ENCODE measurements at regions not wholly inside any gene's neighbourhood (a gene's known extent, or its start where the extent isn't known, plus 50 kb on each side); places are given as distances from the start of the nearest gene placed in this dataset.
"Not testable (repeated sequence)": the region's sequence is repeated elsewhere in the genome, so short reads cannot be mapped to it uniquely, and the experiment has no call there.

GRCh38 chr4:170256807-170257206 is 167.1 kb upstream of the AADAT start:
- no peak for DNase-seq

DNA sequence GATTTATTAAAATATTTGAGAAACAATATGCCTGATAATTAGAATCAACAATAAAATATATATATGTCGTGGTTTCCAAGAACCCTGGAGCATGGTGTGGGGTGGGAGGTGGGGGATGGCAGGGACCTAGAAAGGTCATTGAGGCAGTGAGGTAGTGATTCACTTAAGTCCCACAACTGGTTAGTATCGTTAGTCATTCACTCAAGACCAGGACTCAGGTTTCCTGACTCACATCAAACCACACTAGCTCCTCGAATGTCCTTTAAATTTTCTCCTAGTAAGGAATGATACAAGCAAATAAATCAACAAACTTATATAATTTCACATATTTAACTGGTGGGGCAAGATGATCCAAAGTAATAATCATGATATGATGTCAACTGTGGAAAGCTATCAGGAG is 158.8 kb upstream of the AADAT start:
- DNase-seq: no peak

DNA sequence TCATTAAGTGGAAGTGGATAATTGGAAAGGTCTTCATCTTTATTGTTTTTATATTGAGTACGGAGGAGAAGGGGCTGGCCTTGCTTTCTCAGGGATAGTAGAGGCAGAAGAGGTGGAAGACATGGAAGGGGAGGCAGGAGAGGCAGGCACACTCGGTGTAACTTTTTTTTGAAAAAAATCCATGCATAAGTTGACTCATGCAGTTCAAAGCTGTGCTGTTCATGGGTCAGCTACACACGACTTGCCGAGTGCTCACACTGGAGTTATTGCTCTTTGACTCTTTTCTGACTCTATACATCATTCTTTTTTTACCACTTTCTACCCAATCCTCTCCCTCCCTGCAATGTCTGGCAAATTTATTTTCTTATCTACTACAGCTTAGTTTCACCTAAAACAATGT is 158.3 kb upstream of the AADAT start:
- DNase-seq: no peak

DNA sequence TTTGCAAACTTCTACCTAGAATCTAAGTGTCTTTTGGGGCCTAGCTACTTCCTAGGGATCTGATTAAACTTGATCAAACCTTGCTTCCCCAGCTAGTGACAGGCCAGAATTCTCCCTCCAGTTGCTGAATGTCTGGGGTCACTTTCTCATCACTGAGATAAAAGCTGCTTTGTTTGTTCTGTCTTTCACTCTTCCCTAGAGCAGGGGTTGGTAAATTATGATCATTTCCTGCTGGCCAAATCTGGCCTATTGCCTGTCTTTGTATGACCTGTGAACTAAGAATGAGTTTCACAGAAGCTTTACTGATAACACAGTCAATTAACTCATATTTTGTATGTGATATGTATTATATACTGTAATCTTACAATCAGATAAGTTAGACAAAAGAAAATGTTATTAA is 157.8 kb upstream of the AADAT start:
- DNase-seq: no peak

DNA sequence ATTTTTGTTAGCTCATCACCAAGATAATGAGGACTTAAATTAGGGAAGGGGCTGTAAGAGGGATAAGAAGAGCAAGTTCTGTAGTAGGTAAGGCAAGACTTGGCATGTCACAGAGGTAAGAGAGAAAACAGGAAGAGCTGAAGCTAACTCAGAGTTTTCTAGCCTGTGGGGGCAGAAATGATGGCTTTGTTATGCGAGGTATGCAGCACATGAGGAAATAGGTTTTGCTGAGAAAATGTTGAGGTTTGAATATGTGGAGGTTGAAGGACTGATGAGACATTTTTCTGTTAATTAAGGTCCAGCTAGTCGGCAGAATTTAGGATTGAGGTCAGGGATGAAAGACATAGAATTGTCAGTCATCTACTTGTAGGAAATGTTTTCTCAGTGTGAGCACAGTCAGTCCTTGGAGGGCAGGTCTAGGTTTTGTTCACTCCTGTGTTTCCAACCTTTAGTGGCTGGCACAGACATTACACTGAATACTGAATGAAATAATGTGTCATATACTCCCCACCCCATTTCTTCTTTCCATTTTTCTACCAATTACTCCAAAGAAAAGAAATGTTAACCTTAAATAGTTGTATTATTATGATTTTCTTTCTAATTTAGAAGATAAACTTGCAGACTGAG is 154.0 kb upstream of the AADAT start:
- peak; percentile 11 for DNase-seq

DNA sequence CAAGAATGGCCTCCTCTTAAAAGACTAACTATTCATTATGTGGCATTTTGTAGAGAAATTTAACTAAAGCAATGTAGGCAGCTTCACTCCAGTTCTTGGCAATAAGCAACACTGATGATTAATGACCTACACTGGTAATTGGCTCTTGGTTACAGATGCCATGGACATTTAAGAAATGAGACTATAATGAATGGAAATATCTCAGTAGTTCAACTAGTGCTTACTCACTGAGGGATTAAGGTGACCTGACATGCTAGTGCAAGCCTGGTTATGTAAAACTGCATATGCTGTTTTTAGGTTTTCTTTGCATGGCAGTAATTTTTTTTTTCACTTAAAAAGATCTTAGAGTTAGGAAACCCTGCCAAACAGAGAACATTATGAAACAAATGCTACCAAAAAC is 152.7 kb upstream of the AADAT start:
- peak; percentile 2 for DNase-seq

DNA sequence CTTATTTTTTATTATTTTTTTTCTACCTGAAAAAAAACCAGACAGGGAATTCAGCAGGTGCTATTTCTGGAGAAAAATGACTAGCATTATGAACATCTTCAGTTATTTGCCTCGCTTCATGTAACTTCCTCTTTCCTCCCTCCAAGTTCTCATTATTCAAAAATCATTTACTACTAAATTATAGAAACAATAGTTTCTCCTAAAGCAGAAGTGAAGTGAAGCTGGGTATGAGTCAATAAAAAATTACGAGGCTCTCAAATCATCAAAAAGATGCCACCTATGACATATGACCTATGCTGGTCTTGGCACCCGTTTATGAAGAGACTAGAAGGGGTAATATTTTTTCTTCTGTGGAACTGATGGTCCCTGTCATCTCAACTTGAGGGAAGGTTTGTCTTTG is 145.0 kb upstream of the AADAT start:
- DNase-seq: no peak

DNA sequence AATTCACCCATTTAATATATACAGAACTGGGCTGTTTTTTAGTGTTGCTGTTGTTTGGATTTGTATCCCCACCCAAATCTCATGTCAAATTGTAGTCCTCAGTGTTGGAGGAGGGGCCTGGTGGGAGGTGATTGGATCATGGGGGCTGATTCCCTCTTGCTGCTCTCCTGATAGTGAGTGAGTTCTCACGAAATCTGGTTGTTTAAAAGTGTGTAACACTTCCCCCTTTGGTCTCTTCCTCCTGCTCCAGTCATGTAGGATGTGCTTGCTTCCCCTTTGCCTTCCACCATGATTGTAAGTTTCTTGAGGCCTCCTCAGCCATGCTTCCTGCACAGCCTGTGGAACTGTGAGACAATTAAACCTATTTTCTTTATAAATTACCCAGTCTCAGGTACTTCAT is 141.6 kb upstream of the AADAT start:
- no peak for DNase-seq

- no peak for DNase-seq
Measured at GRCh38 chr4:170230242-170230641, 140.5 kb upstream of the AADAT start.

DNA sequence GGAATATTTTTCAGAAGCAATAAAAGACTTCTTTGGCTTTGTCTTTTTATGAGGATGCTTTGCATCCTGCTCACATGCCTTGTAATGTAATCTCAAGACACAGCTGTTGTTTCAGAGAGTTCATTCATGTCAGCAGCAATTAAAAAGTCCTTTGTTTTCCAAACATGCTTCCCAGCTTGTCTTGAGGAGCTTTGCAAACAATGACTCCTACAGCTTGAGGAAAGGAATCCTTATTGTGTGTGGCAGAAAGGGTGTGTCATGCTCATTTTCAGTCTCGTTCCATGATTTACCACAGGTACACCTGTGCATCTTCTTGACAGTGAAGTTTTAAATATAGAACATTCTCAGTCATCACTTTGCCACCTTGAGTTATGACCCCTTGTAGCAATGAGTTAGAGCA is 139.2 kb upstream of the AADAT start:
- DNase-seq: no peak

DNA sequence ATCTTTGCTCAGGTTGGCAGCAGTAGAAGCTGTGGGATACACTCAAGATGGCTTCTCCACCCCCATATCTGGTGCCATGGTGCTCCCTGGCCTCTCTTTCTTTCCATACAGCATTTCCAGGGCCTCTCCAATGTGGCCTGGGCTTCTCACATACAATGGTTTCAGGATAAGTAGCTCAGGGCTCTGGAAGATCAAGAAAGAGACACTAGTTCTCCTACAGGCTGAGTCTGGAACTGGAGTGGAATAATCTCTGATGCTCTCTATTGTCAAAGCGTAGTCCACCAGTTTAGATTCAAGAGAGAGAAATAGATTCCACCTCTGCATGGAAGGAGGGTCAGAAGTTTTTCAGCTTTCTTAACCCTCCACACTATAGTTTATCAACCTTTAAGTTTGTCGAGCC is 138.2 kb upstream of the AADAT start:
- no peak for DNase-seq

DNA sequence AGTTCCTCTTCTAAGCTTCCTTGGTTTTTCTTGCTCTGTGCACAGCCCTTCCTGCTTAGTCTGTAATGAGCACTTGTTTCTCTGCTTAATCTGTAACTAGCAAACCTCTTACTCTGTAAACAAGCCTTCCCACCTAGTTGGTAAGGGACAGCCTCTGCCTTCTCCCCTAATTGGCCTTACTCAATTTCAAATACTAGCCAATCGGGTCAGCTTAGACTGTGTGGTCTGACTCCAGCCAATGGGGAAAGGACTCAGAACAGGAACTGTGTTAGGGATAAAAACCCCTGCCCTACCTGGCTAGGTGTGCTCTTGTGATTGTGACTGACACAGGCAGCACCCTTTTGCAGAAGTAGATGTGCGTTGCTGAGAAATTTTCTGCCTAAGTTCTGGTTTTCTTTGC is 136.5 kb upstream of the AADAT start:
- DNase-seq: no peak

DNA sequence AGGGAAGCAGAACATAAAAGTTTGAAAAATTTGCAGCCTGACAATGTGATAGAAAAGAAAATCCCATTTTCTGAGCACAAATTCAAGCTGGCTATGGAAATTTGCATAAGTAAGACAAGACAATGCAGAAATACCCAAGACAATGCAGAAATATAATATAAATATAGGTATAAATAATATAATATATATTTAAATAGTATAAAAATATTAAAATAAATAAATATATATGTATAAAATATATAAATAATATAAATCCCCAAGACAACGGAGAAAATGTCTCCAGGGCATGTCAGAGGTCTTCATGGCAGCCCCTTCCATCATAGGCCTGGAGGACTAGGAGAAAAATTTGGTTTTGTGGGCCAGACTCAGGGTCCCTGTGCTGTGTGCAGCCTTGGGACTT is 125.0 kb upstream of the AADAT start:
- DNase-seq: no peak

DNA sequence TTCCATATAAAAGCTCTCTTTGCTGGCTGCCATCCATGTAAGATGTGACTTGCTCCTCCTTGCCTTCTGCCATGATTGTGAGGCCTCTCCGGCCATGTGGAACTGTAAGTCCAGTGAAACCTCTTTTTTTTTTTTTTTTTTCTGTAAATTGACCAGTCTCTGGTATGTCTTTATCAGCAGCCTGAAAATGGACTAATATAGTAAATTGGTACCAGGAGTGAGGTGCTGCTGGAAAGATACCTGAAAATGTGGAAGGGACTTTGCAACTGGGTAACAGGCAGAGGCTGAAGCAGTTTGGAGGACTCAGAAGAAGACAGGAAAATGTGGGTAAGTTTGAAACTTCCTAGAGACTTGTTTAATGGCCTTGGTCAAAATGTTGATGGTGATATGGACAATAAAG is 124.3 kb upstream of the AADAT start:
- no peak for DNase-seq

DNA sequence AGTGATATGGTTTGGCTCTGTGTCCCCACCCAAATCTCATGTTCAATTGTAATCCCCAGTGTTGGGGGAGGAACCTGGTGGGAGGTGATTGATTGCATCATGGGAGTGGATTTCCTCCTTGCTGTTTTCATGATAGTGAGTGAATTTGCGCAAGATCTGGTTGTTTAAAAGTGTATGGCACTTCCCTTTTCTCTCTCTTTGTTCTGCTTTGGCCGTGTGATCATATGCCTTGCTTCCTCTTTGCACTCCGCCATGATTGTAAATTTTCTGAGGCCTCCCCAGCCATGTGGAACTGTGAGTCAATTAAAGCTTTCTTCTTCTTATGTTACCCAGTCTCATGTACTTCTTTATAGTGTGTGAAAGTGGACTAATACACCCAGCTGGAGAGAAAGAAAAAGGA is 113.0 kb upstream of the AADAT start:
- DNase-seq: no peak

DNA sequence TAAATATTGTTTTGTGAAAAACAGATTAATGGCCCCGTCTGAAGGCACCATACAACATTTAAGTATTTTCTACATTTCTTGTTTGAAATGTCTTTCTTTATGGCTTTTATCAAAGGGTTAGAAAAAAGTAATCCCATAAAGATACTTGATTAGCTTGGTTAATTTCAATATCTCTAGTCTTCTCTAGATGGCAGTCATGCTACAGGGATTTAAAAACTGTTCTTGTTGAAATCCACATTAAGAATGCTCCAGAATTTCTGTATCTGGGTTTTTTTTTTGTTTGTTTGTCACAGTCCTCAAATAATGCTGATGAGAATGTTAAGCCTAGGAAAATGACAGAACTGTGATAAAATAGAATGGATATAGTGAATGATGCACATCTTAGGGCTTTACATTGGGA is 109.0 kb upstream of the AADAT start:
- peak; percentile 0 for DNase-seq

DNA sequence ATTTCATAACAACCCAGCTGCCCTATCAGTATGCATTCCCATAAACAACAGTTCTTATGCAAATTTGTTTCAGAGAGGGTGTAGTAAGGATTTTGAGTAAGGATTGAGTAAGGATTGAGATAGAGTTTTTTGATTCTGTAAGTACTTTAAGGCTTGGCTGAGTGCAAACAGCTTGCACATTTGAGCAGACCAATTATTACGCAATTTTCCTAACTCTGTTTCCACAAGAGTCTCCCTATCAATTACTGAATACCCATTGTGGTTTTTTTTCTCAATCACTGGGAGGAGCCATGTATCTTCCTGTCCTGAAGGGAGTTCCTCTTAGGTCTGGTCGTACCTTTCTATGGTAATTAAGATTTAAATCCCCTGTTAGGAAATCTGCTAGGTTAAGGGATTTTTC is 105.0 kb upstream of the AADAT start:
- not testable (repeated sequence) for DNase-seq

- DNase-seq: no peak
Measured at GRCh38 chr4:170193496-170193895, 103.7 kb upstream of the AADAT start.

DNA sequence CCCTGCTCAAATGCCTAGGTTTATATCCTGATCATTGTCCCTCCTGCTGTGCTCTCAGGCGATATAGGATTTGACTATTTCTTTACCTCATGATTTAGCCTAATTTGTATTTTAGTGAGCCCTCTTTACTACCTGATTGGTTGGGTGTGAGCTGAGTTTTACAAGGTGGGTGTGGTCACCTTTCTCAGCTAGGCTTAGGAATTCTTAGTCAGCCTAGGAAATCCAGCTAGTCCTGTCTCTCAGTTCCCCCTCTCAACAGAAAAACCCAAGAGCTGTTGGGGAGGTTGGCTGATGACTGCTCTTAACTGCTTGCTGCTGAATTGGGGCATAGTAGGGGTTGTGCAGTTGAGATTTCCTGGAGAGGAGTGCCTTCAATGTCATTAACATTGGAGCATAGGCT is 100.5 kb upstream of the AADAT start:
- no peak for DNase-seq

GRCh38 chr4:170170861-170171260 is 81.1 kb upstream of the AADAT start:
- DNase-seq: no peak

DNA sequence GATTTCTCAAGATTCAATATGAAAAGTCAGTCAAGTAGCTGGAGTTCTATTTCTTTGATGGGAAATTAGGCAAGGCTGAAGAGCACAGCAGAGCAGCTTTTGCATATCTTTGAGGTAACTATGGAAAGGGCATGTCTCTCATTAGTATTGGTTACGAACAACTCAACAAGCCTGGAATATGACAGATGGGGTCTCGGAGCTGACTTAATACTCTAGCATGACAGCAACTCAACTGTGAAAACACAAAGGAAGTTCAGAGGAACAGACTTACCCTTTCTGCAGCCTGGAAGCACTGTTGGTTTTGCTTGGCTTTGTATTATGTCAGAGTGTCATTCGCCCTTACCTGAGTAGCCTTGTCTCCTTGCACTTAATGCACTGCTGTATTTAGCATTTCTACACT is 79.9 kb upstream of the AADAT start:
- DNase-seq: no peak

GRCh38 chr4:170167678-170168077 is 77.9 kb upstream of the AADAT start:
- DNase-seq: no peak

DNA sequence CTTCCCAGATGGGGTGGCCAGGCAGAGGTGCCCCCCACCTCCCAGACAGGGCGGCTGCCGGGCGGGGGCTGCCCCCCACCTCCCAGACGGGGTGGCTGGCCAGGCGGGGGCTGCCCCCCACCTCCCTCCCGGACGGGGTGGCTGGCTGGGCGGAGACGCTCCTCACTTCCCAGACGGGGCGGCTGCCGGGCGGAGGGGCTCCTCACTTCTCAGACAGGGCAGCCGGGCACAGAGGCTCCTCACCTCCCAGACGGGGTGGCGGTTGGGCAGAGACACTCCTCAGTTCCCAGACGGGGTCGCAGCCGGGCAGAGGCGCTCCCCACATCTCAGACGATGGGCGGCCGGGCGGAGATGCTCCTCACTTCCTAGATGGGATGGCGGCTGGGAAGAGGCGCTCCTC is 76.4 kb upstream of the AADAT start:
- DNase-seq: not testable (repeated sequence)

DNA sequence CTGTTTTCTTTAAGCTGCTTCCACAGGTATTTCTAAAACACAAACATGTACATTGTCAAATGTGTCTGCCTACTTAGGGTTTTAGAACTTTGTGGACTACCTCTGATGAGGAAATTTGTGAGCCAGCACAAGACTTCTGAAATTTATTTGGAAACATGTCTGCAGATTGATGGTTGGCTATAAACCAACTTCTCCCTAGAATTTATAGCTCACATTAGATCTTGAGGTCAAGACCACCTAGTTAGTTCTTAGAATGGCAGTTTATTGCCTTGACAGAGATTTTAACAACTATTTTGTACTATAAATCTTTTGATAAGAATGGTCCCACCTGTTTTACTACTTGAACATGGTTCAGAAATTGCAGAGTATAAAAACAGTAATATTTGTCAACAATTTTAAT is 72.7 kb upstream of the AADAT start:
- no peak for DNase-seq

DNA sequence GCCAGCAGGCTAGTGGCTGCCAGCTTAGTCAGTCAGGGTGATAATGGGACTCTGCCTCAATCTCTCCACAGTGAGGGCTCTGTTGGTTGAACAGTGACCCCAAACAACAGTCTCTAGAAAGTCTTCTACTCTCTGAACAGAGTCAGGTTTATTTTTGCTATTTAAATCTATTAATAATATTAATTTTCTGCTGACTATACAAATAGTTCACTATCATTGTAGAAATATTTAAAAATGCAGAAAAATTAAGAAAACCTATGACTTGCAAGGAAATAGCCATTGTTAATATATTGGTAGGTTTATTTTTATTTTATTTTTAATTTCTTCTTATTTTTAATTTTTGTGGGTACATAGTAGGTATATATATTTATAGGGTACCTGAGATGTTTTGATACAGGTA is 67.9 kb upstream of the AADAT start:
- no peak for DNase-seq

DNA sequence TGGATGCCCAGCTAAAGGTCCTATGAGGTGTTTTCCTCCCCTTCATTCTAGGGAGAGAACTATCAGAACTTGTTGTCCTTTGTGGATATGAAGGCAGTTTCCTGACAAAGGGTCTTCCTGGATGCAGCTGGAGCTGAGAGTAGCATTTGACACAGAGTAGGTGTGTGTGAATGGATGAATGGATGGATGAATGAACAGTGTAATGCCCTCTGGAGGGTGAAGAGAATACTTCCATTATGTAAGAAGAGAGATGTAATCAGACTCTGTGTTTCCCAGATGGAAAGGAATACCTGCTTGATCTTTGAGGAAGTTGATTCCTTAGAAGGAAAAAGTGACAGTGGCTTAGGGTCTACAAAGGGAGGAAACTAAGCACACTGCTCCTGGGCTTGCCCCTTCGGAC is 55.4 kb upstream of the AADAT start:
- DNase-seq: no peak
